GM18870 (cell line): ENCODE measurements at regions not wholly inside any gene's neighbourhood (a gene's known extent, or its start where the extent isn't known, plus 50 kb on each side); places are given as distances from the start of the nearest gene placed in this dataset.
"Not testable (repeated sequence)": the region's sequence is repeated elsewhere in the genome, so short reads cannot be mapped to it uniquely, and the experiment has no call there.

Experiments
- ATAC-seq: cut with Tn5 transposase; IDR thresholded peaks from one replicate; pipeline ENCODE4 v1.9.1; 2021; ENCODE audit warnings: moderate library complexity; ENCODE audit not compliant: unreplicated experiment

DNA sequence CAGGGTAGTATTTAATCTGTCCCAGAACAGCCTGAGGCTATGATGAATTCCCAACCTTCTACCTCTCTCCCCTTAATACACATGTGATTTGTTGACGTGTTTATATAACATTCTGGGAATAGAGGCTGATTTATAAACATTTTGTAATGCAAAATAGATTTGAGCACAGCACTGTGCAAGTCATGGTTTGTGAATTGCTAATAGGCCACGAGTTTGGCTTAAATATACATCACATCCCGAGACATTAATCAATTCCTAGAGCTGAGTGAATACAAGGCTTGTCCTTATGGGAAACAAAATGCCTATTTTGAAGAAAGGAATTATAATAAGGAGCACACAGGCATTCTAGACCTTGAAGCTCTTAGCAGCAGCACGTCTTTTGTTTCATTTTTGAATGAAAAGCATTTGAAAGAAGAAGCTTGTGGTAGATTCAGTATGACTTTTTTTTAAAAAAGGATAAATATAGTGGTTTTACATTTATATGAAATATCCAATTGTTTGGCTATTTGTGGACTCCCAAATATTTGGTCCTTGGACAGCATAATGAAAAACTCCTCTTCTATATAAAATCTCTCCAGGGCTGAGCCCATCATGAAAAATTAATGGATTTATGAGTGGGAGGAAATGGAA, 116.4 kb downstream of the SLC17A6 start:
- ATAC-seq: no peak

DNA sequence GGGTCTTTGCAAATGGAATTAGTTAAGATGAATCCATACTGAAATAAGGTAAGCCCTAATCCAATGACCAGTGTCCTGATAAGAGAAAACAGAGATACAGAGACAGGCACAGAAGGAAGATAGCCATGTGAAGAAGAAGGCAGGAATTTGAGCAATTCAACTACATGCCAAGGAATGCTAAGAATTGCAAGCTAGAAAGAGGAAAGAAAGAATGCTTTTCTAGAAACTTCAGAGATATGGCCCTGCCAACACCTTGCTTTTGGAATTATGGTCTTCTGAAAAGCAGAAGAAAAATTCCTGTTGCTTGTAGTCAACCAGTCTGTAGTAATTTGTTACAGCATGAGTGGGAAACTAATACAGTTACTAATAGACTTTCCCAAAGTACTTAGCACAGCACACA, 111.3 kb downstream of the SLC17A6 start:
- no peak for ATAC-seq

DNA sequence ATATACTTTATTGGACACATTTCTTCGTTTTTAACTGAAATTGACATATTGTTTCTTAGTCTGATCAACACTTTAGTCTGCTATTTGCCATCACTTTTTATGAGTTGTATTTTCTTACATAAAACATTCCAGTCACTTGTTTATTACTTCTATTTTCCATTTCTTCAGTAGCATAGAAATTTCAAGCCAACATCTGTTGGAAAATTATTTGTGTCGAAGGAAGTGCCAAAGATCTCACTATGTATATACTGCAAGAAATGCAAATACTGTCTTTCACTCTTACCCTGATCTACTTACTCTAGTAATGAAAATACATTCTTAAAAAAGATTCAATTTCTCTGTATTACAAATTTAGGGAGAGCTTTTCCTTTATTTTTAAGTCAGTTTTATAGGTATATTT, 105.9 kb downstream of the SLC17A6 start:
- no peak for ATAC-seq

DNA sequence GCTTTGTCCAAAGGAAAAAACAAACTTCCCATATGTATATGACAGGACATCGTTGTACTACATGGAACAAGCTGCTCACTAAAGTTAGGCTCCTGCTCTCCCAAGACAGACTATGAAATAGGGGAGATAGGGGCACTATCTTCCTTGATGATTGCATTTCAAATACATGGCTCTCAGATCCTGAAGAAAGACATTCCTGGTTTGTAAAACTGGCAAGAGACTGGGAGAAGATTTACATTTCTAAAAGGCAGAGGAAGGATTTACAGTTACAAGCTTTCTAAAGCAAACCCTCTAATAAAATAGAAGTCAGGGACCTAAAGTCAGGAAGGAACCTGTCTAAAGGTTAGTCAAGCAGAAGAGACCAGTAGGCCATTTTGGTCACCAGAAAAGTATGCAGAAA, 103.7 kb downstream of the SLC17A6 start:
- ATAC-seq: no peak

DNA sequence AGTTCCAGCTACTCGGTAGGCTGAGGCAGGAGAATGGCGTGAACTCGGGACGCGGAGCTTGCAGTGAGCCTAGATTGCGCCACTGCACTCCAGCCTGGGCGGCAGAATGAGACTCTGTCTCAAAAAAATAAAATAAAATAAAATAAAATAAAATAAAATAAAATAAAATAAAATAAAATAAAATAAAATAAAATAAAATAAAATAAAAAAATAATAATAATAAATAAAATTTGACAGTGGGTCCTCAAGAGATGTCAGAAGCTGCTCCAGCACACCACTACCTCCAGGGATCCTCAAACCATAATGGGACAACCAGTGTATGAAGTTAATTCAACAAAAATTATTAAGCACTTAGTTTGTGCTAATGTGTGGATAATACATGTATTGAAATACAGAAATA, 97.4 kb downstream of the SLC17A6 start:
- ATAC-seq: not testable (repeated sequence)

DNA sequence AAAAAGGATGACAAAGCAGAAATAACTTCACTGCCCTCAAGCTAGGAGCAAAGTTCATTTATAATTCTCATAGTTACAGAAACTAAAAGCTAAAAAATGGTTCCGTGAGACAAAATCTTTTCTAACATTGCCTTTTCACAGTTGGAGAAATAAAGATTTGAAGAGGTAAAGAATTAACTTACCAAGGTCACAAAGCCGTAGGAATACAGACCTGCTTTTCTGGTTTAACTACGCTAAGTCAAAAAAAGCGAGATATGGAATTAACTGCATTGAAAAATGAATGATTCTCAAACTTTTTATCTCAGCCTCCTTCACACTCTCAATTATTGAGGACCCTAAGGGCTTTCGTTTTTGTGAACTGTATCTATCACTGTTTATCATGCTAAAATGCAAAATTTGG, 95.3 kb downstream of the SLC17A6 start:
- no peak for ATAC-seq

DNA sequence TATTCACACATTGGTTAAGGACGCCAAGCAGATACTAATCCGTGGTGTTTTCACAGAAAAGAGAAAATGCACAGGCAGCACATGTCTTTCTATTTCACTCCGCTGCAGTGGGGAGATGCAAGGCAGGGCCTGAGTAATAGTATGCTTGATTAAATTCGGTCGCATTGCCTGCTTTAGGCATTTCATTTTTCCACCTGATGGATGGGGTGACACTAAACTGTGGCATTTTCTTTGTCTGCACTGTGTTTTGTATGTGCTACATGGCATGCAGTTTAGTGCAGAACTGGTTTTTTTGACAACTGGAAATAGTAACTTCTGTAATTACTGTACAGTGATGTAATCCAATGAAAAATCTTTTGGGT, 94.9 kb downstream of the SLC17A6 start:
- ATAC-seq: no peak

DNA sequence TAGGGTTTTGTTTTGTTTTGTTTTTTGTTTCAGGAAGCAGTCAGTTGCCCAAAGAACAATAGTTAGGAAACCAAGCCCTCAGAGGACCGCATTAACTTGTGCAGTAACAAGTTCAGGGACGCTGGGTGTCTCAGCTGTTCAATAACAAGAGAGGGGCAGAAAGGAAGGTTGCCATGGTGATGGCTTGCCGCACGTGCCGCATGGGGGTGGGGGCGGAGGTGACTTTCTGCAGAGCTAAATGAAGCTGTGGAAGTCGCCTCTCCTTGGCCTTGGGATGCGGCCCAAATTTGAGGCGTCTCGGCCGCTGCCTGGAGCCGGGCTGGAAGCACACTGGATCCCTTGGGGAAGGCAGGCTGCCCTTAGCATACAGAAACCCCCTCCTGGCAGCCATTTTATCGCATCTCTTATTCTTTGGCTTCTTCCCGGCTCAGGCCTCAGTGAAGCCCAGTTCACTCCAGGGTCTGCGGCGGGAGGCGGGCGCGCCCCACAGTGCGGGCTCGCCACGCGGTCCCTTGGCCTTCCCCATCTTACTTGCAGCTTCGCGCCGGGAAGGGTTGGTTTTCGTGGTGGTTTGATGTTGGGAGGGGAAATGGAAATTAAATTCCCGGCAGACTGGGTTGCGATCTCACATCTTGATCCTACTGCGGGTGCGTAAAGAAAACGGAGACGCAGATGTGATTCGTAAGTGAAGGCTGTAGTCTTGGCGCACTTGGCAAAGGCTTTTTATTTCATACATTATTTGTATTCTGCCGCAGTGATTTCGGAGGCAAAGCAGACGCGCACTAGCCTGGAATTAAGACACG, 94.3 kb downstream of the SLC17A6 start:
- ATAC-seq: no peak

DNA sequence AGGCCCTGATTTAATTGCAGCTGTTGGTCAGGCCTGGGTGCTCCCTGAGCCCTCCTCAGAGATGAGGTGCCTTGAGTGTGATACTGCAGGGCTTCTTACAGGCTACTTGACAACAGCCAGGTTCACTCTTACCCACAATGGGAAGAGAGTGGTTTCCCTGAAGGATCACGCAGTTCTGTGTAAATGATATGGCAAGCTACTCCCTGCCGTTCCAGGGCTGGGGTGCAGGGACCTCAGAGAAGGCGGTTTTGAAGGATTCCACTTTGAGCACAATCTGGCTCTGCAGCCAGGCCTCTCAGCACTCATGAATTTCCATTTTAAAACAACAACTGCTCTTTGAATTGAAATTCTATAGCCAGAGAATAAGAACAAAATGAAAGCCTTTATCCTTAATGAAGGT, 92.9 kb downstream of the SLC17A6 start:
- ATAC-seq: no peak

DNA sequence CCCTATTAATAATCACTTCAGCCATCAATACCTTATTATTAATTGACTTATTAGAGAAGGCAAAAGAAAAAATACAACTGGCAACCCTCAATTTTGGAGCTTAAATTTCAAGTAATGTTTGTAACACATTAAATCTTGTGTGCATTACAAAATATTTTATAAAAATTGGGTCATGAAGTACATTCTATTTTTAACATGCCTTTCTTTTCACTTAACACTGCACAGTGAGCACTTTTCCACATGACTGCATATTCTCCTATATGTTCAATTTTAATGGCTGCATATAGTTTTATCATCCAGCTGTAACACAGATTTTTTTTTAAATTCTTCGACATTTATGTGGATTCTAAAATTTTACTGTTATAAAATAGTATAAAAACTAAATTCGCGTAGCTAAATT, 92.5 kb downstream of the SLC17A6 start:
- ATAC-seq: no peak

DNA sequence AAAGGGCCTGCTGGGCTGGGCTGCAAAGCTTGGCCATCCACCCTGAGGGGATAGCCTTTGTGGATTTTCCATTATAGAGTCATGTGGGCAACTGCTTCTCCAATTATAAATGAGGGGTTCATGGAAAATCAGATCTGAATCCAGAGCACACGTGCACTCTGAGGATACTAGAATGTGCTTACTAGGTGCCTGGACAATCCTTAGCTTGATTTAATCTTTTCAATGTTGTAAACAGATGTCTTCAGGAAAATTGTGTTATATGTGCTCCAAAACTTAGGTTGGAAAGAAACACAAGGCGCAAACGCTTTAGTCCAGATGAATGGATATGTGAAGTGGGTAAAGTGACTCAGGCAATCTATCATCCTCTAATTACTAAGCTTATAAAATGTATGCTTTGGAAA, 92.0 kb downstream of the SLC17A6 start:
- no peak for ATAC-seq
